A549 (cell line): ENCODE measurements at regions not wholly inside any gene's neighbourhood (a gene's known extent, or its start where the extent isn't known, plus 50 kb on each side); places are given as distances from the start of the nearest gene placed in this dataset.

ENCODE experiments used
- CTCF ChIP-seq: fragments of >200 bp; sonication (Bioruptor Twin); formaldehyde crosslinking; IDR thresholded peaks from 3 replicates; pipeline ENCODE4 v1.5.1; 2016
- HOXA7 ChIP-seq: fragments of 250-450 bp; sonication (Bioruptor Pico); IDR thresholded peaks from 2 replicates; pipeline ENCODE4 v1.5.0; 2020; ENCODE audit warnings: mild to moderate bottlenecking, moderate library complexity
- NPAS2 ChIP-seq: fragments of 250-450 bp; sonication (Bioruptor Pico); IDR thresholded peaks from 2 replicates; pipeline ENCODE4 v1.8.0; 2022; ENCODE audit warnings: mild to moderate bottlenecking, moderate library complexity, borderline replicate concordance
- RAD21 ChIP-seq, 2 experiments: fragments of >200 bp in 1 of 2; sonication (Bioruptor Twin) in 1 of 2; formaldehyde crosslinking in 1 of 2; IDR thresholded peaks in 1 of 2; conservative IDR thresholded peaks in 1 of 2; 2 replicates in 1 of 2; 3 replicates in 1 of 2; pipeline ENCODE4 v1.6.1; 2012 to 2018; ENCODE audit warnings: inconsistent platforms in 1 of 2
- REST ChIP-seq: fragments of 200-600 bp; sonication (generic); IDR thresholded peaks from 2 replicates; pipeline ENCODE4 v1.6.1; 2016; ENCODE audit warnings: antibody characterized with exemption, mild to moderate bottlenecking, moderate library complexity

DNA sequence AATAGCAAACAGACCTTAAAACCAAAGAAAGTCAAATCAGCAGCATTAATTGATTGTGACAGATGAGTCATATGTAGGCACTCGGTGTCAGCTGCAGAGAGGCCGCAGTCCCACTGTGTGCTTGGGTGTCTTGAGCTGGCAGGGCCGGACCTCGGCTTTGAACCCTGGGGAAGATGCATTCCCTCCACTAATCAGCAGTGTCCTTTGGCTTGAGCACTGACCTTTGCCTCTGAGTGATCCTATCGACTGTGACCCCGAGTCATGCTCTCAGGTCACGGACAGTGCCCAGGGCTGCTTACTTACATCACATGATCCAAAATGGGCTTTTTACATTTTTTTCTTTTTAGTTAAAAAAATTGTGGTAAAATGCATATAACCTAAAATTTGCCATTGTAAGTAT lies 188.7 kb downstream of the GADD45G start:
- TF ChIP-seq REST (no peak), CTCF (no peak), HOXA7 (no peak), NPAS2 (CRISPR knock-in tag) (no peak), RAD21 (conservative IDR thresholded peaks at IDR 0.05 in 1 of 2, IDR thresholded peaks at IDR 0.05 in 1 of 2) (no peak)
